ENCODE measurements at regions not wholly inside any gene's neighbourhood (a gene's known extent, or its start where the extent isn't known, plus 50 kb on each side); places are given as distances from the start of the nearest gene placed in this dataset.

GRCh38 chr9:109721001-109721400 lies 59.0 kb upstream of the PALM2AKAP2 start:
- no peak for TF ChIP-seq IRF1 (CRISPR knock-in tag; IDR thresholded peaks at IDR 0.05; ENCODE audit: borderline replicate concordance)
- no peak for TF ChIP-seq LEF1 (IDR thresholded peaks at IDR 0.05)
- TF ChIP-seq, protein P1, sequence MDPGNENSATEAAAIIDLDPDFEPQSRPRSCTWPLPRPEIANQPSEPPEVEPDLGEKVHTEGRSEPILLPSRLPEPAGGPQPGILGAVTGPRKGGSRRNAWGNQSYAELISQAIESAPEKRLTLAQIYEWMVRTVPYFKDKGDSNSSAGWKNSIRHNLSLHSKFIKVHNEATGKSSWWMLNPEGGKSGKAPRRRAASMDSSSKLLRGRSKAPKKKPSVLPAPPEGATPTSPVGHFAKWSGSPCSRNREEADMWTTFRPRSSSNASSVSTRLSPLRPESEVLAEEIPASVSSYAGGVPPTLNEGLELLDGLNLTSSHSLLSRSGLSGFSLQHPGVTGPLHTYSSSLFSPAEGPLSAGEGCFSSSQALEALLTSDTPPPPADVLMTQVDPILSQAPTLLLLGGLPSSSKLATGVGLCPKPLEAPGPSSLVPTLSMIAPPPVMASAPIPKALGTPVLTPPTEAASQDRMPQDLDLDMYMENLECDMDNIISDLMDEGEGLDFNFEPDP (CRISPR knock-in tag; IDR thresholded peaks at IDR 0.05): no peak
- no peak for TF ChIP-seq HEY1 (CRISPR knock-in tag; IDR thresholded peaks at IDR 0.05; ENCODE audit: borderline replicate concordance)
- TF ChIP-seq OTX1 (CRISPR knock-in tag; IDR thresholded peaks at IDR 0.05): no peak
- no peak for TF ChIP-seq SIRT6 (IDR thresholded peaks at IDR 0.05; ENCODE audit: low read depth, low read length)
- TF ChIP-seq, protein P2, sequence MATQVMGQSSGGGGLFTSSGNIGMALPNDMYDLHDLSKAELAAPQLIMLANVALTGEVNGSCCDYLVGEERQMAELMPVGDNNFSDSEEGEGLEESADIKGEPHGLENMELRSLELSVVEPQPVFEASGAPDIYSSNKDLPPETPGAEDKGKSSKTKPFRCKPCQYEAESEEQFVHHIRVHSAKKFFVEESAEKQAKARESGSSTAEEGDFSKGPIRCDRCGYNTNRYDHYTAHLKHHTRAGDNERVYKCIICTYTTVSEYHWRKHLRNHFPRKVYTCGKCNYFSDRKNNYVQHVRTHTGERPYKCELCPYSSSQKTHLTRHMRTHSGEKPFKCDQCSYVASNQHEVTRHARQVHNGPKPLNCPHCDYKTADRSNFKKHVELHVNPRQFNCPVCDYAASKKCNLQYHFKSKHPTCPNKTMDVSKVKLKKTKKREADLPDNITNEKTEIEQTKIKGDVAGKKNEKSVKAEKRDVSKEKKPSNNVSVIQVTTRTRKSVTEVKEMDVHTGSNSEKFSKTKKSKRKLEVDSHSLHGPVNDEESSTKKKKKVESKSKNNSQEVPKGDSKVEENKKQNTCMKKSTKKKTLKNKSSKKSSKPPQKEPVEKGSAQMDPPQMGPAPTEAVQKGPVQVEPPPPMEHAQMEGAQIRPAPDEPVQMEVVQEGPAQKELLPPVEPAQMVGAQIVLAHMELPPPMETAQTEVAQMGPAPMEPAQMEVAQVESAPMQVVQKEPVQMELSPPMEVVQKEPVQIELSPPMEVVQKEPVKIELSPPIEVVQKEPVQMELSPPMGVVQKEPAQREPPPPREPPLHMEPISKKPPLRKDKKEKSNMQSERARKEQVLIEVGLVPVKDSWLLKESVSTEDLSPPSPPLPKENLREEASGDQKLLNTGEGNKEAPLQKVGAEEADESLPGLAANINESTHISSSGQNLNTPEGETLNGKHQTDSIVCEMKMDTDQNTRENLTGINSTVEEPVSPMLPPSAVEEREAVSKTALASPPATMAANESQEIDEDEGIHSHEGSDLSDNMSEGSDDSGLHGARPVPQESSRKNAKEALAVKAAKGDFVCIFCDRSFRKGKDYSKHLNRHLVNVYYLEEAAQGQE (IDR thresholded peaks at IDR 0.05; ENCODE audit: borderline replicate concordance): no peak
- TF ChIP-seq, protein P2 (CRISPR knock-in tag; IDR thresholded peaks at IDR 0.05; ENCODE audit: low read depth): no peak
- TF ChIP-seq POLR2A (conservative IDR thresholded peaks at IDR 0.05): no peak
- TF ChIP-seq, protein P3, sequence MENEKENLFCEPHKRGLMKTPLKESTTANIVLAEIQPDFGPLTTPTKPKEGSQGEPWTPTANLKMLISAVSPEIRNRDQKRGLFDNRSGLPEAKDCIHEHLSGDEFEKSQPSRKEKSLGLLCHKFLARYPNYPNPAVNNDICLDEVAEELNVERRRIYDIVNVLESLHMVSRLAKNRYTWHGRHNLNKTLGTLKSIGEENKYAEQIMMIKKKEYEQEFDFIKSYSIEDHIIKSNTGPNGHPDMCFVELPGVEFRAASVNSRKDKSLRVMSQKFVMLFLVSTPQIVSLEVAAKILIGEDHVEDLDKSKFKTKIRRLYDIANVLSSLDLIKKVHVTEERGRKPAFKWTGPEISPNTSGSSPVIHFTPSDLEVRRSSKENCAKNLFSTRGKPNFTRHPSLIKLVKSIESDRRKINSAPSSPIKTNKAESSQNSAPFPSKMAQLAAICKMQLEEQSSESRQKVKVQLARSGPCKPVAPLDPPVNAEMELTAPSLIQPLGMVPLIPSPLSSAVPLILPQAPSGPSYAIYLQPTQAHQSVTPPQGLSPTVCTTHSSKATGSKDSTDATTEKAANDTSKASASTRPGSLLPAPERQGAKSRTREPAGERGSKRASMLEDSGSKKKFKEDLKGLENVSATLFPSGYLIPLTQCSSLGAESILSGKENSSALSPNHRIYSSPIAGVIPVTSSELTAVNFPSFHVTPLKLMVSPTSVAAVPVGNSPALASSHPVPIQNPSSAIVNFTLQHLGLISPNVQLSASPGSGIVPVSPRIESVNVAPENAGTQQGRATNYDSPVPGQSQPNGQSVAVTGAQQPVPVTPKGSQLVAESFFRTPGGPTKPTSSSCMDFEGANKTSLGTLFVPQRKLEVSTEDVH (IDR thresholded peaks at IDR 0.05; ENCODE audit: low read depth, partially characterized antibody): no peak
